Effector CD4-positive, alpha-beta T cell (primary cell): ENCODE measurements at regions not wholly inside any gene's neighbourhood (a gene's known extent, or its start where the extent isn't known, plus 50 kb on each side); places are given as distances from the start of the nearest gene placed in this dataset.
"Not testable (repeated sequence)": the region's sequence is repeated elsewhere in the genome, so short reads cannot be mapped to it uniquely, and the experiment has no call there.

ENCODE experiments used
- DNase-seq: peaks from one replicate; pipeline ENCODE4 v3.0.0-alpha.2; 2020

DNA sequence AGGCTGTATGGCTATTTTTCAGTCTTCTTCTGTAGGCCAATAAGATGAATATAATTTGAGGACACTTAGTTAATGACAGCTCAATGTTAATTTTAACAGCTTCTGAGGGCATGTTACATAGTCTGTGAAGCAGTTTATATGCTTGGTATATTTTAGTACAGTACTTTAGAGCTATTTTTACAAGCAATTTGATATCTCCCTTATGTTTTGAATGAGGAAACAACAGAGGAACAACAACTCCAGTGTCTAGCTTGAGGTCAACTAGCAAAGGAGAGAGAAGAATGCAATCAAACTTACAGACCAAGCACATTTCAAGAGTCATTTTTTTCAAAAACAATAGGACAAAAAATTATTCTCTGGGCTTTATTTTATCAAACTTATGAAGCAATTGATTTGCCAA lies 469.1 kb upstream of the DCN start:
- no peak for DNase-seq

DNA sequence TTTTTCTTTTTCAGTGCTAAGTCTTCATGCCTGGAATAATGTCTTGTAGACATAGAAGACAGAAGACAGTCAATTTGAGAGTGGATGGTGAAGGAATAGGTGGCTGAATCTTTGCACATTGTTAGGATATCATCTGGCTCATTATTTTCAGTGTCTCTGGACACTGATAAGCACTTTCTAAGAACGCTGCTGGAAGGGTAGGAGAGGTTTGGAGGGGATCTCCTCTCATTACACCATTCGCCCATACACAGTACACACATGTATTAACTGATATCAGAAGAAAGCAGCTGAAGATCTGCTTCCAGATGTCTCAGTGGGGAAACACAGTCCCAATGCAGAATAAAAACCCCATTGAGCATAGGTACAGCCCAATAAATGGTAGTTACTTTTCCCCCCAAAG lies 461.1 kb upstream of the DCN start:
- DNase-seq: no peak

DNA sequence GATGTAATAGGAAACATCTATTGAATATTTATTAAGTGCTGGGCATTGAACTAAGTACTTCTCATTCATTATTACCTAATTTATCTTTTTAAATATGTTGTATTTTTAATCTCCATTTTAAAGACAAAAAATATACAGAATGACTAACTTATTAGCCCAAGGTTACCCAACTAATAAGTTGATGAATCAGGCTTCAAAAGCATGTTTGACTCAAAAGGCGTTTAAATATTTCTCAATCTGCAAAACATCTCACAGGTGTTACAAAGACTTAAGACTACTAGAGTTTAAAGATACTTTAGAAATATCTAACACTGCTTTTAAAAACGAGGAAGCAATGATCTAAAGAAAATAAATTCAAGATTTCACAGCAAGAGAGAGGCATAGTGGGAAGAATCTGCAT lies 457.4 kb upstream of the DCN start:
- DNase-seq: no peak

DNA sequence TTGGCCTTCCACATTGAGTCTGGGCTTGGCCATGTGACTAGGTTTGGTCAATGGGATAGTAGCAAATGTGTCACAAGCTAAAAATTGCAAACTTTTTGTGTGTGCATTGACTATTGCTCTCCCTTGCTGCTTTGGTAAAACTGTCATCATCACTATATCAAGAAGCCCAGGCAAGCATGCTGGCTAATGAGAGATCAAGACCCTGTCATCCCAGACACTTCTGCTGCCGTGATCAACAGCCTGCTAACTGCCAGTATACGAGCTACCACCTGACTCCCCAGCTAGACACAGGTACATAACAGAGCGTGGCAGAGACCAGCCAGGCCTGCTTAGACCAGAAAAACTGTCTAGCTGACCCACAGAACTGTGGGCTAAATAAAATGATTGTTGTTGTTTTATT lies 456.7 kb upstream of the DCN start:
- no peak for DNase-seq

DNA sequence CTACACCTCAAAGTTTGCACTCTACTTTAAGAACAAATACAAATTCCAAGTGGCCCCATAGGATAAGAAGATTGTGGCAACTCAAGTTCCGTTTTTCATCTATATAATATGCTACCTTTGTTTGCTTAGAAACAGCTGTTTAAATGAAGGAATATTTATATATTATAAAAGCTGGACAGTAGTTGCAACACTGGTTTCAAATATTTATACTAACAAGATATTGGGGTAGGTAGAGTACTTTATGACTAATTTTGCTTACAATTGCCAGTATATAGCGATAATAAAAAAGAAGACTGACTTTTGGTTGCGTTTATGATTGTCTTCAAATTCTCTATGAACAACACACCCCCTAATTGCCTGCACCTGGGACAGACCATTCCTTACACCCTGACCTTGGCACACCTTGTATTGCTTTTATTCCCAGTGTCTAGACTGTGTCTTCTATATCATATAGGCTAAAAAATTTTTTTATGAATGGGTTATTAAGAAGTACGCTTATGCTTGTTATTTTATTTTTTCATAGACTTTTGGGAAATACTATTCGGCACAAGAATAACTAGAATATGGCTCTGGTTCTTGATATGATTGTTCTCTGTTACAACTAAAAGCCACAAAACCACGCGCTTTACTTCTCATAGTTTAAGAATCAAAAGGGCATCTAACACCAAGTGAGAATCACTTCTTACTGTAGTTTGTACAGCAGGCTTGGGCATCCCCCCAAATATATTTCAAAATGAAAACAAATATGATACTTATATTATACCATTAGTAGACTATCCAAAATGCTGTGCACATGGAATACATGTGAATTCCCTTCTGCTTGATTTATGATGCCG lies 455.4 kb upstream of the DCN start:
- DNase-seq: no peak

DNA sequence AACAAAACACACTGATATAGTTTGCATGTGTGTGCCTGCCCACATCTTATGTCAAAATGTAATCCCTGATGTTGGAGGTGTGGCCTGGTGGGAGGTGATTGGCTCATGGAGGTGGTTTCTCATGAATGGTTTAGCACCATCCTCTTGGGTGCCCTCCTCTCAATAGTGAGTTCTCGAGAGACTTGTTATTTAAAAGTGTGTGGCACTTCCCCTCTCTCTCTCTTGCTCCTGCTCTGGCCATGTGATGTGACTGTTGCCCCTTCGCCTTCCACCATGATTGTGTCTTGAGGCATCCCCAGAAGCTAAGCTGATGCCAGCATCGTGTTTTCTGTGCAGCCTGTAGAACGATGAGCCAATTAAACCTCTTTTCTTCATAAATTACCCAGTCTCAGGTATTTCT lies 454.1 kb upstream of the DCN start:
- DNase-seq: no peak

DNA sequence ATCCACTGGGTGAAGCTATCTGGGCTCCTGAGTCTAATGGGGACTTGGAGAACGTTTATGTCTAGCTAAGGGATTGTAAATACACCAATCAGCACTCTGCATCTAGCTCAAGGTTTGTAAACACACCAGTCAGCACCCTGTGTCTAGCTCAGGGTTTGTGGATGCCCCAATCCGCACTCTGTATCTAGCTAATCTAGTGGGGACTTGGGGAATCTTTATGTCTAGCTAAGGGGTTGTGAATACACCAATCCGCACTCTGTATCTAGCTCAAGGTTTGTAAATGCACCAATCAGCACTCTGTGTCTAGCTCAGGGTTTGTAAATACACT lies 451.7 kb upstream of the DCN start:
- DNase-seq: not testable (repeated sequence)

DNA sequence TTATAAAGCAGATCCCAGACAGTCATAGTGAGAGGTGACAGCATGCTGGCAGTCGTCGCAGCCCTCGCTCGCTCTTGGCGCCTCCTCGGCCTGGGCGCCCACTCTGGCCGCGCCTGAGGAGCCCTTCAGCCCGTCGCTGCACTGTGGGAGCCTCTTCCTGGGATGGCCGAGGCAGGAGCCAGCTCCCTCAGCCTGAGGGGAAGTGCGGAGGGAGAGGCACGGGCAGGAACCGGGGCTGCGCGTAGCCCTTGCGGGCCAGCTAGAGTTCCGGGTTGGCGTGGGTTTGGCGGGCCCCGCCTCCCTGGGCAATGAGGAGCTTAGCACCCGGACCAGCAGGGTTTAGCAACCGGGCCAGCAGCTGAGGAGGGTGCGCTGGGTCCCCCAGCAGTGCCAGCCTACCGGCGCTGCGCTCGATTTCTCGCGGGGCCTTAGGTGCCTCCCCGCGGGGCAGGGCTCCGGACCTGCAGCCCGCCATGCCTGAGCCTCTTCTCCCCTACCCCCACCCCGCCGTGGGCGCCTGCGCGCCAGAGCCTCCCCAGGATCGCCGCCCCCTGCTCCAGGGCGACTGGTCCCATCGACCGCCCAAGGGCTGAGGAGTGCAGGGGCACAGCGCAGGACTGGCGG lies 451.2 kb upstream of the DCN start:
- DNase-seq: no peak

DNA sequence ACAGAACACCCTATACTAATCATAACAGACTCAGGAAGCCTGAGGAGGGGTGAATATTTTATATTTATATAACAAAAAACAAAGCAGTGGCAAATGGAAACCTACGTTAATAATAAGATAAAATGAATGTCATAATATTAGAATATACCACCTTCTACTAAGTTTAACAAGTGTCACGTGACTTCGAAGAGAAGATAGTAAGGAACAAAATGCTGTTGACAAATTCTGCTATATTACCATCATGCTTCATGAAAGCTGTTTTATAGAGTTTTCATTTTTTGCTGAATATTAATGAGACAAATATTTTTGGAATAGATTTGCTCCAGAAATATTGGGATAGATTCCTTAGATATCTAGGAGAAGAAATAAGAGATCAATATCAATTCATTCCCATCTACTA lies 450.6 kb upstream of the DCN start:
- DNase-seq: no peak

DNA sequence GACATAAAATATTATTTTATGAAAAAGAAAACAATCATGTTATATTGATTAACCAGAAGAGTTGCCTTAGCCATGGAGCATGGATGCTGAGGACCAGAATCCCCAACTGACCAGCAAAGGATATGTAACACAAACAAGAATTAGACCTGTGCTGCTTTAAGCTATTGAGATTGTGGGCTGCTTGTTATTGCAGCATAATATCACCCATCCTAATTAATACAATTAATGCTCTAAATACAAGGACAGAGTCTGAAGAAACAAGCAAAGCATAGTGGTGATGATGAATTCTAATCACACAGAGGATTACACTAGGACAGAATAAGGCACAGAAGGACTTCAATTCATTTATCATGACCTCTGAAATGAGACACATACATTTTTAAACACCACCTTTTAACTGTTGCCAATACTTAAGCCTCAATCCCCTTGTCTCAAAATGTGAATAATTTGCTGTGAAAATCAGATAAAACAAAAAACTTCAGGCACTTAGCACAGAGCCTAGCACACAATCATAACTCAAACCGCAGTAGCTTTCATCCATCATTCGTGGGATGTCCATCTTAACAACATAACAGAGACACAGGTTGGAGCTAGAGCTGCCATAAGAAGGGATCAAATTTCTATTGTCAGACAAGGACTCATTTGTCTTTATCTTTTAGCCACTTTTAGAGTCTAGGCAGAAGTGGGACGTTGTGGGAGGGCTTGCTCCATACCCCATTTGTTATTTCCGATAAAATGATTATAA lies 449.6 kb upstream of the DCN start:
- DNase-seq: no peak

DNA sequence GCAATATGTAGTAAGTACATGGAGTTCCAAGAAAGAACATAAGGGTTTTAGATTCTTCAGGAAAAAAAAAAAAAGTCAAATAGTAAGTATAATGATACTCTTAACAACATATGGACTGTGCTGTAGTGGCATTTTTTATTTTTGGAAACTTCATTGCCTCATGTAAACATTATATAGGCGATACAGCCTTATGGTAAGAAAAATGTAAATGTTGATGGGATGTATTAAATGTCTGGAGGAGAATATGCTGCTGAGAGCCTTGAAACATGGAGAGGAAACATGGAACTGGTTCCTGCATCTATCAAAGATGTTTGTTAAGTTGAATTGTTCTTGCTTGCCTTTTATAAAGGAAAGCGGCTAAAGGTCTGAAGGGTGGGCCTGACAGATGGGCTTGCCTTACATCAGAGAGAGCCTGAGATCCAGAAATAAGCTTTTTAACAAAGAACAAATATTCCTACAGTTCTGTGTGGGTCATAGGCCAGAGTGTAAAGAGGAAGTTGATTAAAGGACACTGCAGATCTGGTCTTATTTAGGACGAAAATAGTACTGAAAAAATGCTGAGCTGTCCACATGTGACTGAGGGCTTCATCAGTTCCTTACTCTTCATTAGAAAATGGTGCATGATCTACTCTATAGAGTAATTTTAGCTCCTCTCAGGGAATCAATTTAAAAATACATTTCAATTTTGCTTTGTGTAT lies 448.1 kb upstream of the DCN start:
- DNase-seq: no peak

DNA sequence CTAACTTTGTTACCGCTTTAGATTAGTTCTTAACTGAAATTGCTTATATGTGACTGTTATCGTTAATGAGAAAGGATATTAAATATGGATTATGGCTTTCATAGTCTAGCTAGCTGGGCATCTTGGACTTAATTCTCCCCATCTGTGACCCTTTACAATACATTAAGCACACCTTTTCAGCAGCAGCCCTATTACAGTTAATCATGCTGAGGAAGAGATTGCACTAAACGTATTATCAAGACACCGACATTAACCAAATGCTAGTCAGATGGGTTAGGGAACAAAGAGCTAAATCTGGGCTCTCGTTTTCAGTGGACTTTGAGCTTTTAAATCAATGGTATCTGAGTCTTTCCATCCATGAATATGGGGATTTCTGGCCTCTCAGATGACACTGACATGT lies 447.5 kb upstream of the DCN start:
- DNase-seq: no peak

DNA sequence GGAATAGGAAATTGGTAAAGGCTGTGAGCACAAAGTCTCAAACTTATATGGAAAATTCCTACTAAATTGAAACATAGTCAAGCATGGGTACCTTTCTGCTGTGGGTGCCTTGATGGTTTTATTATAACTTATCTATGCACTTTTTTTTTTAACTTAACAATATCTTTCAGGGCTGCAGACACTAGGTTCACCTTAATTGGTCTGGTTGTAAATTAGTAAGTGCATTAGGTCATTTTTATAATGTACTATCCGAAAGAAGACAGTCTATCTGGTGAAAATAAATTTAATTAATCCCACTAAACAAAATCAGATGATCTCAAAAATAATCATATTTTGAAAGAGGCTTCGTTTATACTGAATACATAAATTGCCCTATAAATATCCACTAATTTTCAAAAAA lies 446.8 kb upstream of the DCN start:
- no peak for DNase-seq

DNA sequence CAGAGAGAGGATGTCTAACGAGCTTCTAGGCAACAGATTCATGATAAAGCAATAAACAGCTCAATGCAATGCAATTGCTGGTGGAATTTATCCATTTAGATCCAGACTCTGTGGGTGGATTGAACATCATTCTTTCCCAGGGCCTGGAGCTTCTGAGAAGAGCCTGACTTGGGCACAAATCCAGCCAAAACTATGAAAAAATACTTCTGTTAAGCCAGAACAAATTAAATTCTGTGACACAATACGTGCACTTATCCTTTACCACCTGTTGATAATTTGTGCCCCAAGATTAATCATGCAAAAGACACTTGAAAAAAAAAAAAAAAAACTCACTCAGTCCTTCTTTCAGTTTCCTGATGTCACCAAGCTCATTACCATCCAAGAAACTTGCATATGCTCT lies 446.0 kb upstream of the DCN start:
- no peak for DNase-seq

DNA sequence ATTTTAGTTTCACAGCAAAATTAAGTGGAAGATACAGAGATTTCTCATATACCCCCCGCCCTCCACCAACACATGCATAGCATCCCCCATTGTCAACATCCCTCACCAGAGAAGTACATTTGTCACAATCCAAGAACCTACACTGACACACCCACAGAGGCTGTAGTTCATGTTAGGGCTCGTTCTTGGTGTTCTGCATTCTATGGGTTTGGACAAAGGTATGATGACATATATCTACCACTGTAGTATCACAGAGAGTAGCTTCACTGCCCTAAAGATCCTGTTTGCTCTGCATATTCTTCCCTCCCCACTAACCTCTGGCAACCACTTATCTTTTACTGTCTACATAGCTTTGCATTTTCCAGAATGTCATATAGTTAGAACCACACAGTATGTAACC lies 444.6 kb upstream of the DCN start:
- DNase-seq: no peak

DNA sequence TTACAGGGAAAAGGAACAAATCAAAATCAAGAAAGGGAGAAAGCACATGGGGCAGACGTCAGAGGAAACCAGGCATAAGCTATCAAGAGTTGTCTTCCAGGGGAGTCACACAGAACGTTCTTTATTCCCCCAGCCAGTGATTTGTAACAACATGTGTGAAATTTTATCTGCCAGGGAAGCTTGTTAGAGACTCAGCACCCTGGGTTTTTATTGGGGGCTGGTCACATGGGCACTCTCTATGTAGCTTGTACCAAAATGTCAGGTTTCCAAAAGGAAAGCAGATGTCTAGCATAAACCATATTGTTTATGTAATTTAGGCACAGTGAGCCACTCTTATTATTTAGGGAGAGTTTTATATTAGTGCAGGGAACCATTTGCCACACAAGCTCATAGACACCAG lies 440.4 kb upstream of the DCN start:
- DNase-seq: no peak

DNA sequence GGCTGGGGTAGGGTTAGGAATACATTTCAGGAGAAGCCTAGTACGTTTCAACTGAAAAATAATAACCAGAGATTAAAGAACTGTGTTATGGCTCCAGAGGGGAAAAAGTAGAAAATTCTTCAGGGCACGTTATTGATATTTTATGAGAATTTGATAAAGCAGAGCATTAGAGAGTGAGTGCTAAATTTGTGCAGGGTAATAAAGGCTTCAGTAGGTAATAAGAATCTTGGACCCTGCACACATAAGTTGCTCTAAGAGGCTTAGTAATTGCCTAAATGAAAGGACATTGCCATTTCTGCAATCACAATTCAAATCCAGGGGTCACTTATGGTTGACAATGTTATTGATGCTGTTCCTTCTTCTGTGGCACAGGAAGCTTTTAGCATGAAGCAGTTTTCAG lies 439.4 kb upstream of the DCN start:
- no peak for DNase-seq

DNA sequence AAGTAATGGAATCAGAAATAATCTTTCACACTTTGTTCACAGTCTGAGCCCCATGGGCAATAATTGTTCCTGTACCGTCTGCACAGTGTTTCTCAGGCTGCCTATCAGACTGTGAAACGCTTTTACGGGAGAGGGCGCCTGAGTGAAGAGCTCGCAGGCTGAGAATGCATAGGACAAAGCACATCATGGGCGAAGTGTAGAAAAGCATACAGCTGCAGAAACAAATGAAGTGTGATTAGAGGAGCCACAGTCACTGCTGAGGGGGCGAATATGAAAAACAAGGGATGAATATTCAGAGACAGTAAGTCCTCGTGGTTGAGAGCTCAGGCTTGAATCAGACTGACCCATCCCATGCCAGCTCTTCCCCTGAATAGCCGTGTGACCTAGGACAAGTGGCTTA lies 438.4 kb upstream of the DCN start:
- DNase-seq: no peak

DNA sequence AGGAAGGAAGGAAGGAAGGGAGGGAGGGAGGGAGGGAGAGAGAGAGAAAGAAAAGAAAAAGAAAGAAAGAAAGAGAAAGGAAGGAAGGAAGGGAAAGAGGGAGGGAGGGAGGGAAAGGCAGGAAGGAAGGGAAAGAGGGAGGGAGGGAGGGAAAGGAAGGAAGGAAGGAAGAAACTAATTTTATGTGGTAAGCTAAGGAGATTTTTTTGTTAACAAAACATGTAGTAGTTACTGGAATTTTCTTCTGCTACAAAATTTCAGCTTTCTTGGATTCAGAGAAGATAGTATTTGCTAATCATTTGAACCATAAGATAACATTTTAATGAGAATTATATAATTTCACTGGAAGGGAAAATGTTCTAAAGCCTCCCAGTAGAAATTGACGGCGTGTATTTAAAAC lies 437.8 kb upstream of the DCN start:
- no peak for DNase-seq

DNA sequence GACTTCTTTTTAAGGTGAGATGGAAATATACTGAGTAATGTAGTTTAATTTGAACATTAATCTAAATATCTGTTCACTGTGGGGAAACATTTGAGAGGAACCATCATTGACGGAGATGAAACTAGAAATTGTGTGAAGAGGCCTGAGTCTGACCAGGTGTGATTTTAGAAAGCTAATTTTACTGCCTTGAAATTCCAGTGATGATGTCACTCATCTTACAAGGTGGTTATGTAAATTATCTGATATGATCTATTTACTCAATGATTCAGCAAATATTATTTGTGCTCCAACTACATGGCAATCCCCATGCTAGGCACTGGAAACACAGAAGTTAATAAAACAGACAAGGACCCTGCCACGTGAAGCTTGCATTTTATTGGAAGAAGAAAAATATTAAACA lies 435.7 kb upstream of the DCN start:
- DNase-seq: no peak

DNA sequence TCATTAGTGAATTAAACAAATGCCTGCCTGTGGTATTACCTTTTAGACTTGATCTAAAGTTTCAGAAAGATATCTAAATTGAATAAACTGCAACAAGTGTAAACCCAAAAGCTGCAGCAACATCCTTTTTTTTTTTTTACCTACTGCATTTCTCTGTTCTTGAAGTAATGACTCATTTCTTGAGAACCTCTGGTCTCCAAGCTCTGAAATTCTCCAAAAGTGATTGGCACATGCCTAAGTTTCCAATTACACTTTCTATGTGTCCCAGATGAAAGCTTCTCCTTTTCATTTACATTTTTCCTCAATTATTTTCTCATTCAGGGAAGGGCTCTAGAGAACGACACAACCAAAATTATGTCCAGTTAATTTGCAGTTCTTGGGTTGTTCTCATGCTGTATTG lies 435.2 kb upstream of the DCN start:
- no peak for DNase-seq

DNA sequence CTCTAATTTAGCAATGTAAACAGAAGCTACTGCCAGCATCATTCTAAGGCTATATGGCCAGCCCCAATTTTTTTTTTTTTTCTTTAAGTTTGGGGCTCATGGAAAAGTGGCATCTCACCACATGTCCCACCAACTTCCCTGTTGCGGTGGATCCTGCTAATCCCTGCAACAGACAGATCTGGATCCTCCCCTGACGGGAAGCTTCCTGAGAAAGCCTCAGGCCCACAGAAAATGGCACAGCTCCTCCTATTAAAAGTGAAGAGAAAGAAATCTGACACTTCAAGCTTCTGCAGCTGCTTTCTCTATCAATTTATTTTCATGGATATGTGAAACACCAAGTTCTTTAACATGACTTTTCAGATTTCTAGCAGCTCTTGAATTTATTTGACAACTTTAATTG lies 433.8 kb upstream of the DCN start:
- no peak for DNase-seq

DNA sequence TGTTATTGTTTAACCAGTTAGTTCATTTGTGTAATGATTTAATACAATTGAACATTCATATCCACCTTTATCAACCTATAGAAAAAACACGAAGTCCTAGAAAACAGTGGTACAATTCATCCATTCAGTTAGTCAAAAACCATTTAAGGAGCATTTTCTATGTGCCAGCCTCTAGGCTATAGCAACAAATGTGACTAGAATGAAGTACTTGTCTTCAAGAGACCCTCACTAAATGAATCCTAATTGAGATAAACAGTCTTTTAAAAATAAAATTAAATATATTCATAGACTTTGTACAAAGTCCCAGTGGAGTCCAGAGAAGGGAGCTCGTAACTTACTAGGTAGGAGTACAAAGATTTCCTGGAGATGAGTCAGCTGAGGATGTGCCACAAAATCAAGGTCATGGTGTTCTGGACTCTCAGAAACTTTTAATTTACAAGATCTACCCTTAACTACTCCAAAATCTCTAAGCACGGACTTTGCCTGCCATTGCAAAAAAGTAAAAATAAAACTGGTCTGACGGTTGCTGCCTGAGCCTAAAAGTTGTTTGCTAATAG lies 430.7 kb upstream of the DCN start:
- no peak for DNase-seq
